Natural killer cell (primary cell): ENCODE measurements at regions not wholly inside any gene's neighbourhood (a gene's known extent, or its start where the extent isn't known, plus 50 kb on each side); places are given as distances from the start of the nearest gene placed in this dataset.

Source experiments
- ATAC-seq, 3 donors: fragments of 150-1000 bp in 2 of 3; fragments of 200-7000 bp in 1 of 3; cut with Tn5 transposase; 1 replicate in 1 of 3; 2 replicates in 2 of 3; pipeline ENCODE4 v1.10.0; 2021; ENCODE audit warnings: mild to moderate bottlenecking in 2 of 3, moderate library complexity in 2 of 3
- DNase-seq, 2 donors: peaks; one replicate each; pipeline versions ENCODE4 v3.0.0 to v3.0.0-alpha.2; 2013 to 2021; ENCODE audit warnings: mixed read lengths in 1 of 2
- H3K27ac ChIP-seq: one replicate; pipeline ENCODE4 v1.5.1; 2013; ENCODE audit warnings: mild to moderate bottlenecking, low read length
- H3K27me3 ChIP-seq: one replicate; pipeline ENCODE4 v1.6.1; 2013; ENCODE audit warnings: low read length; ENCODE audit not compliant: control insufficient read depth, insufficient read depth
- H3K36me3 ChIP-seq: one replicate; pipeline ENCODE4 v1.6.1; 2013; ENCODE audit warnings: low read length; ENCODE audit not compliant: control insufficient read depth, insufficient read depth
- H3K4me1 ChIP-seq: one replicate; pipeline ENCODE4 v1.6.1; 2013; ENCODE audit warnings: low read length; ENCODE audit not compliant: control insufficient read depth, insufficient read depth
- H3K4me3 ChIP-seq: one replicate; pipeline ENCODE4 v1.5.1; 2013; ENCODE audit warnings: low read length
- H3K9me3 ChIP-seq: one replicate; pipeline ENCODE4 v1.6.1; 2013; ENCODE audit warnings: low read length; ENCODE audit not compliant: control insufficient read depth, insufficient read depth
- H3K27ac Mint-ChIP-seq, 2 donors: one replicate each; pipeline ENCODE4 v1.8.0; 2022; ENCODE audit warnings: mild to moderate bottlenecking in 2 of 2, mixed read lengths in 2 of 2, moderate library complexity in 1 of 2
- H3K27me3 Mint-ChIP-seq, 2 donors: one replicate each; pipeline ENCODE4 v1.8.0; 2022; ENCODE audit warnings: low read depth in 2 of 2, mixed read lengths in 2 of 2
- H3K36me3 Mint-ChIP-seq: one replicate; pipeline ENCODE4 v1.8.0; 2022; ENCODE audit warnings: mixed read lengths
- H3K4me1 Mint-ChIP-seq, 2 donors: one replicate each; pipeline ENCODE4 v1.8.0; 2022; ENCODE audit warnings: mixed read lengths in 2 of 2
- H3K4me3 Mint-ChIP-seq: one replicate; pipeline ENCODE4 v1.8.0; 2022; ENCODE audit warnings: mild to moderate bottlenecking, moderate library complexity, mixed read lengths
- H3K9me3 Mint-ChIP-seq, 2 donors: one replicate each; pipeline ENCODE4 v1.8.0; 2022; ENCODE audit warnings: mixed read lengths in 2 of 2
- WGBS: methylation state at CpG from one replicate; pipeline ENCODE4 v1.1.7; 2013; ENCODE audit warnings: missing lambda C conversion rate; ENCODE audit not compliant: insufficient coverage; 5-methylcytosine and 5-hydroxymethylcytosine counted together
- intact Hi-C: fragments of 100-400 bp; cut with micrococcal nuclease; formaldehyde crosslinking; loops from one replicate; pipeline ENCODE4 v1.14.2; 2022
- TF ChIP-seq, protein P1 (sequence below): fragments of 200-600 bp; IDR thresholded peaks from one replicate; pipeline ENCODE4 v1.8.0; 2022; ENCODE audit warnings: antibody characterized with exemption

DNA sequence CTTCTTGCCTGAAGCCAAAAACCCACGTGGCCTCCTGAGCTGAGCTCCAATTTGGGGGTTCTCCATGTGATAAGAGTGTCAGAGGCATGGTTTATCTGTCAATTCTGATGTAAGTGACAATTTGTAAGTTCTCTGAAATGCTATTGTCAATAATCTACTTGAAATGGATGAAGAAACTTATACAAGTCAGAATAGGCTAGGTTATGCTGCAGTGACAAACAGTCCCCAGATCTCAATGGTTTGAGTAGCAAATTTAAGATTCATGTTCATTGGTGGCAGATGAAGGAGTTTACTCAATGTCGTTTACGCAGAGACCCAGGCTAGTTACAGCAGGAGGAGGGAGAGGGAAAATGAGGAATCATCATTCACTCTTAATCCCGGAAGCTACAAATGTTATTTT is 352.4 kb downstream of the KIF16B start:
- DNase-seq = no peak
- ATAC-seq = no peak
- Mint-ChIP-seq H3K27ac (no peak overlapping the region), H3K9me3 (peaks cover 2 to 4% of the 10 kb centered on the region in 2 donors), H3K36me3 (no peaks in the 10 kb centered on the region), H3K27me3 (no peaks in the 10 kb centered on the region), H3K4me3 (no peak overlapping the region), H3K4me1 (peaks cover 6 to 7% of the 10 kb centered on the region in 2 donors)
- peaks cover 3% of the 10 kb centered on the region for H3K9me3 ChIP-seq
- H3K4me1 ChIP-seq = no peaks in the 10 kb centered on the region
- H3K36me3 ChIP-seq = no peaks in the 10 kb centered on the region
- H3K4me3 ChIP-seq = no peak overlapping the region
- no peak overlapping the region for H3K27ac ChIP-seq
- intact Hi-C loops = no loop called here
- TF ChIP-seq, protein P1, sequence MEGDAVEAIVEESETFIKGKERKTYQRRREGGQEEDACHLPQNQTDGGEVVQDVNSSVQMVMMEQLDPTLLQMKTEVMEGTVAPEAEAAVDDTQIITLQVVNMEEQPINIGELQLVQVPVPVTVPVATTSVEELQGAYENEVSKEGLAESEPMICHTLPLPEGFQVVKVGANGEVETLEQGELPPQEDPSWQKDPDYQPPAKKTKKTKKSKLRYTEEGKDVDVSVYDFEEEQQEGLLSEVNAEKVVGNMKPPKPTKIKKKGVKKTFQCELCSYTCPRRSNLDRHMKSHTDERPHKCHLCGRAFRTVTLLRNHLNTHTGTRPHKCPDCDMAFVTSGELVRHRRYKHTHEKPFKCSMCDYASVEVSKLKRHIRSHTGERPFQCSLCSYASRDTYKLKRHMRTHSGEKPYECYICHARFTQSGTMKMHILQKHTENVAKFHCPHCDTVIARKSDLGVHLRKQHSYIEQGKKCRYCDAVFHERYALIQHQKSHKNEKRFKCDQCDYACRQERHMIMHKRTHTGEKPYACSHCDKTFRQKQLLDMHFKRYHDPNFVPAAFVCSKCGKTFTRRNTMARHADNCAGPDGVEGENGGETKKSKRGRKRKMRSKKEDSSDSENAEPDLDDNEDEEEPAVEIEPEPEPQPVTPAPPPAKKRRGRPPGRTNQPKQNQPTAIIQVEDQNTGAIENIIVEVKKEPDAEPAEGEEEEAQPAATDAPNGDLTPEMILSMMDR = no peak
- 92% methylated on average over 2 of the region's 4 CpGs for WGBS
- no peaks in the 10 kb centered on the region for H3K27me3 ChIP-seq

DNA sequence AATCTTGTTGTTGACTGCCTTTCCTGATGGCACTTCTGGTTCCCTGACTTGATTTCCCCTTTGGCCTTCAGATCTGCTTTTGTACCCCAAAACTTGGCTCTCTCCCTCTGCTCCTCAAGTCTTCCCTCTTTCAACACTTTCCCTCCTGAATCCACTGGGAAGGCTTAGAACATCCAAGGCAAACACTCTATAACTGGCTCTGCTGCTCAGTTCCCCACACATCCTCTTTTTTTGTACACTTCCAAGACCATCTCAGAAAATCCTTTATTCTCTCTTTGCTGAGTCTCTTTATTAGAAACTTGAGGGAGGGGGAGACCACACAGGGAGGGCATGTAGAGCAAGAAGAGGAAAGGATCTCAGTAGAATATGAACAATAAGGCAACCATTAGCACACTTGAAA is 354.1 kb downstream of the KIF16B start:
- H3K36me3 ChIP-seq = no peaks in the 10 kb centered on the region
- Mint-ChIP-seq H3K27ac (no peak overlapping the region), H3K9me3 (peaks cover 2 to 4% of the 10 kb centered on the region in 2 donors), H3K36me3 (no peaks in the 10 kb centered on the region), H3K27me3 (no peaks in the 10 kb centered on the region), H3K4me3 (no peak overlapping the region), H3K4me1 (peaks cover 6 to 7% of the 10 kb centered on the region in 2 donors)
- no peak overlapping the region for H3K4me3 ChIP-seq
- DNase-seq (no peak), ATAC-seq (no peak)
- H3K4me1 ChIP-seq = no peaks in the 10 kb centered on the region
- H3K27ac ChIP-seq = no peak overlapping the region
- intact Hi-C loops = no loop called here
- no peaks in the 10 kb centered on the region for H3K27me3 ChIP-seq
- peaks cover 3% of the 10 kb centered on the region for H3K9me3 ChIP-seq
- TF ChIP-seq, protein P1 = no peak

DNA sequence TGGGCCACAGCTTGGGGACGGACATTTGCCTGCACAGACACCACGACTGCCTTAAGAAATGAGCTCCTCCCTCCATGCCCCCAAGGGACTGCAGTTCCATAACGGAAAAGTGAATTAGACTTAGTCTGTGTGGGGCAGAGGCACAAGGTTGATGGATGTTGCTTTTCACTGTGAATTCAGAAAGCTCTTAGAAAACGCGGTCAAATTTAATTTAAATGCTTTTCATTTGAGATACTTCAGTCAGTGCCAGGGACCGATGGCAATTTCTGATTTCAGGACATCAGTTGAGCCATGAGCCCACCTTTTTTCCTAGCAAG is 356.4 kb downstream of the KIF16B start:
- H3K27ac Mint-ChIP-seq = no peak overlapping the region
- TF ChIP-seq, protein P1 = no peak
- Histone ChIP-seq H3K27ac (no peak overlapping the region), H3K36me3 (no peaks in the 10 kb centered on the region), H3K27me3 (no peaks in the 10 kb centered on the region), H3K4me1 (no peaks in the 10 kb centered on the region), H3K4me3 (no peak overlapping the region), H3K9me3 (peaks cover 3% of the 10 kb centered on the region)
- ATAC-seq (no peak), DNase-seq (no peak)
- peaks cover 2 to 4% of the 10 kb centered on the region in 2 donors for H3K9me3 Mint-ChIP-seq
- no peaks in the 10 kb centered on the region for H3K36me3 Mint-ChIP-seq
- H3K4me1 Mint-ChIP-seq = peaks cover 0 to 7% of the 10 kb centered on the region in 2 donors
- no peaks in the 10 kb centered on the region for H3K27me3 Mint-ChIP-seq
- no peak overlapping the region for H3K4me3 Mint-ChIP-seq
- WGBS = 98% methylated on average over 6 of the region's 6 CpGs
- intact Hi-C loops = no loop called here

DNA sequence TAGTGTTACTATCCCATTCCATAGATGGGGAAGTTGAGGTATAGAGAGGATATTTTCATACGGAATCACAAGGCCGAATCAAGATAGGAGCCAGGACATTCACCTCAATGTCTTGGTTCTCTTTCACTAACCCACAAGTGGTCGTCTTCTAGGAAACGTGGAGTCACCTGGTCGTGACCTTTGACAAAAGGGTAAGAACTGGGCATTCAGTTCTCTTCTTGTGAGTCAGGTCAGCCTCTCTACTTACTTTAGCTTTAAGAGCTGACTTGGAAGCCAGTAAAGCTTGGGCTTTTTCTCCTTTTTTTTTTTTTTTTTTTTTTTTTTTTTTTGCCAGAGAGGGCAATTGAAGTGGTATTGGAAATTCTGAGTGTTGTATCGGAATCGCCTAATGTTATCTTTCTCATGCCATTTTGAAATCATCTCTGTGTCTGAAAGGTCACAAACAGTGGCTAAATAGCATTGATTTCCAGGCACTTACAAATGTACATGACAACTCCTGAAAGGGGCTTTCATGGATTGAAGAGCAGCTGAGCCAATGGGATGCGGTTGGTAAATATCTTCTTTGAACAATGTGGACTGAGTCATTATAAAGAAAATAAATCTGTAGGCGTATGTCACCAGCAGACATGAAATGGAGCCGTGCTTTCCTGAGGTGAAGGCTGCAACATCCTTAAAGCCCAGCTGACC is 356.9 kb downstream of the KIF16B start:
- H3K27me3 ChIP-seq = no peaks in the 10 kb centered on the region
- H3K36me3 ChIP-seq = no peaks in the 10 kb centered on the region
- peaks cover 3% of the 10 kb centered on the region for H3K9me3 ChIP-seq
- Mint-ChIP-seq H3K27ac (no peak overlapping the region), H3K9me3 (peaks cover 2 to 4% of the 10 kb centered on the region in 2 donors), H3K27me3 (no peaks in the 10 kb centered on the region), H3K4me3 (no peak overlapping the region), H3K36me3 (no peaks in the 10 kb centered on the region), H3K4me1 (peaks cover 0 to 7% of the 10 kb centered on the region in 2 donors)
- WGBS = 95% methylated on average over 10 of the region's 10 CpGs
- H3K27ac ChIP-seq = no peak overlapping the region
- TF ChIP-seq, protein P1 = no peak
- ATAC-seq (no peak), DNase-seq (no peak)
- H3K4me3 ChIP-seq = no peak overlapping the region
- no peaks in the 10 kb centered on the region for H3K4me1 ChIP-seq
- intact Hi-C loops = no loop called here
